GM21381 (cell line): ENCODE measurements at regions not wholly inside any gene's neighbourhood (a gene's known extent, or its start where the extent isn't known, plus 50 kb on each side); places are given as distances from the start of the nearest gene placed in this dataset.
"Not testable (repeated sequence)": the region's sequence is repeated elsewhere in the genome, so short reads cannot be mapped to it uniquely, and the experiment has no call there.

Source experiments
- ATAC-seq: cut with Tn5 transposase; IDR thresholded peaks from one replicate; pipeline ENCODE4 v1.9.1; 2021; ENCODE audit warnings: mild to moderate bottlenecking, moderate library complexity; ENCODE audit not compliant: unreplicated experiment

GRCh38 chr5:153350175-153350883 is 140.1 kb upstream of the GRIA1 start:
- ATAC-seq, result no peak

- ATAC-seq, result peak; percentile 69
Measured at GRCh38 chr5:153352685-153353219, 137.7 kb upstream of the GRIA1 start.

GRCh38 chr5:153357493-153358112 is 132.9 kb upstream of the GRIA1 start:
- no peak for ATAC-seq

- ATAC-seq, result peak; percentile 95
Measured at GRCh38 chr5:153358315-153358976, 132.0 kb upstream of the GRIA1 start.

- no peak for ATAC-seq
Measured at GRCh38 chr5:153360860-153361259, 129.6 kb upstream of the GRIA1 start.

GRCh38 chr5:153361735-153362409 is 128.6 kb upstream of the GRIA1 start:
- ATAC-seq, result no peak

- ATAC-seq, result no peak
Measured at GRCh38 chr5:153365547-153365946, 124.9 kb upstream of the GRIA1 start.

- no peak for ATAC-seq
Measured at GRCh38 chr5:153367466-153367865, 123.0 kb upstream of the GRIA1 start.

GRCh38 chr5:153372425-153373129 is 117.9 kb upstream of the GRIA1 start:
- ATAC-seq, result no peak

GRCh38 chr5:153373130-153373498 is 117.4 kb upstream of the GRIA1 start:
- no peak for ATAC-seq

- ATAC-seq, result not testable (repeated sequence)
Measured at GRCh38 chr5:153381630-153382029, 108.8 kb upstream of the GRIA1 start.

GRCh38 chr5:153390569-153390968 is 99.9 kb upstream of the GRIA1 start:
- no peak for ATAC-seq

GRCh38 chr5:153399595-153399994 is 90.9 kb upstream of the GRIA1 start:
- no peak for ATAC-seq

GRCh38 chr5:153400931-153401330 is 89.5 kb upstream of the GRIA1 start:
- no peak for ATAC-seq

- ATAC-seq, result no peak
Measured at GRCh38 chr5:153402550-153402949, 87.9 kb upstream of the GRIA1 start.

GRCh38 chr5:153403470-153403869 is 87.0 kb upstream of the GRIA1 start:
- ATAC-seq, result no peak

- no peak for ATAC-seq
Measured at GRCh38 chr5:153404747-153405146, 85.7 kb upstream of the GRIA1 start.

- no peak for ATAC-seq
Measured at GRCh38 chr5:153421676-153422075, 68.8 kb upstream of the GRIA1 start.

- no peak for ATAC-seq
Measured at GRCh38 chr5:153425914-153426313, 64.6 kb upstream of the GRIA1 start.

- ATAC-seq, result no peak
Measured at GRCh38 chr5:153429761-153430380, 60.6 kb upstream of the GRIA1 start.
